Glomerular visceral epithelial cell (primary cell): ENCODE measurements at regions not wholly inside any gene's neighbourhood (a gene's known extent, or its start where the extent isn't known, plus 50 kb on each side); places are given as distances from the start of the nearest gene placed in this dataset.
A peak's percentile ranks its signal among the peaks of the same experiment; 100 is the strongest.
"Not testable (repeated sequence)": the region's sequence is repeated elsewhere in the genome, so short reads cannot be mapped to it uniquely, and the experiment has no call there.

Experiments
- DNase-seq: peaks from one replicate; pipeline ENCODE4 v3.0.0-alpha.2; 2016; ENCODE audit errors: extremely low spot score

GRCh38 chr6:6970851-6971250 is 136.9 kb upstream of the RREB1 start:
- no peak for DNase-seq

- no peak for DNase-seq
These were observed 136.4 kb upstream of the RREB1 start for GRCh38 chr6:6971369-6971768.

- DNase-seq = peak; percentile 44
These were observed 135.3 kb upstream of the RREB1 start for GRCh38 chr6:6972456-6972855.

- no peak for DNase-seq
These were observed 134.0 kb upstream of the RREB1 start for GRCh38 chr6:6973721-6974120.

GRCh38 chr6:6975459-6976111 is 132.2 kb upstream of the RREB1 start:
- no peak for DNase-seq

GRCh38 chr6:6976193-6976592 is 131.6 kb upstream of the RREB1 start:
- DNase-seq = no peak

- DNase-seq = no peak
These were observed 129.0 kb upstream of the RREB1 start for GRCh38 chr6:6978731-6979130.

- no peak for DNase-seq
These were observed 126.7 kb upstream of the RREB1 start for GRCh38 chr6:6980999-6981597.

- DNase-seq = no peak
These were observed 126.0 kb upstream of the RREB1 start for GRCh38 chr6:6981681-6982322.

- no peak for DNase-seq
These were observed 125.1 kb upstream of the RREB1 start for GRCh38 chr6:6982663-6983062.

- no peak for DNase-seq
These were observed 123.0 kb upstream of the RREB1 start for GRCh38 chr6:6984585-6985366.

- DNase-seq = no peak
These were observed 121.4 kb upstream of the RREB1 start for GRCh38 chr6:6986344-6986743.

- DNase-seq = no peak
These were observed 120.0 kb upstream of the RREB1 start for GRCh38 chr6:6987749-6988148.

GRCh38 chr6:6990059-6990458 is 117.7 kb upstream of the RREB1 start:
- not testable (repeated sequence) for DNase-seq

GRCh38 chr6:6993503-6994237 is 114.1 kb upstream of the RREB1 start:
- no peak for DNase-seq

GRCh38 chr6:6994796-6995195 is 113.0 kb upstream of the RREB1 start:
- DNase-seq = no peak

- DNase-seq = no peak
These were observed 112.4 kb upstream of the RREB1 start for GRCh38 chr6:6995328-6995727.

- no peak for DNase-seq
These were observed 111.6 kb upstream of the RREB1 start for GRCh38 chr6:6996124-6996523.

- DNase-seq = no peak
These were observed 110.2 kb upstream of the RREB1 start for GRCh38 chr6:6997263-6998193.

- no peak for DNase-seq
These were observed 109.6 kb upstream of the RREB1 start for GRCh38 chr6:6998194-6998569.
